ENCODE measurements at regions not wholly inside any gene's neighbourhood (a gene's known extent, or its start where the extent isn't known, plus 50 kb on each side); places are given as distances from the start of the nearest gene placed in this dataset.

- no peaks in the 10 kb centered on the region for H3K9me2 ChIP-seq (replicated peaks; ENCODE audit: insufficient read depth, low read length)
- H3K27me3 ChIP-seq (ENCODE audit: low read length) = no peaks in the 10 kb centered on the region
- H3K4me3 ChIP-seq (ENCODE audit: low read length) = no peak overlapping the region
- H3K36me3 ChIP-seq (ENCODE audit: insufficient read depth, low read length) = no peaks in the 10 kb centered on the region
- H4K20me1 ChIP-seq (ENCODE audit: insufficient read depth, low read depth, low read length) = no peaks in the 10 kb centered on the region
- no peak overlapping the region; the same call in 1 of the 2 replicates for H2AFZ ChIP-seq (ENCODE audit: low read length)
- no peak overlapping the region for H3K4me2 ChIP-seq (ENCODE audit: low read depth, low read length, poor library complexity, severe bottlenecking)
- H3K9ac ChIP-seq (ENCODE audit: low read length) = no peak overlapping the region
- DNase-seq = no peak
- no peak overlapping the region for H3K27ac ChIP-seq (ENCODE audit: low read length)
- no peaks in the 10 kb centered on the region for H3K79me2 ChIP-seq (ENCODE audit: low read length)
- no peaks in the 10 kb centered on the region for H3K9me3 ChIP-seq (ENCODE audit: low read length)
- H3K4me1 ChIP-seq (ENCODE audit: low read length) = no peaks in the 10 kb centered on the region
Observed at GRCh38 chr6:135129136-135129856, 51.8 kb upstream of the MYB start.

GRCh38 chr6:135128268-135128914, 52.7 kb upstream of the MYB start:
- DNase-seq = no peak
- Histone ChIP-seq H3K27me3 (ENCODE audit: low read length) (no peaks in the 10 kb centered on the region), H3K36me3 (ENCODE audit: insufficient read depth, low read length) (no peaks in the 10 kb centered on the region), H3K4me3 (ENCODE audit: low read length) (no peak overlapping the region), H3K27ac (ENCODE audit: low read length) (no peak overlapping the region), H2AFZ (ENCODE audit: low read length) (no peak overlapping the region), H3K9ac (ENCODE audit: low read length) (no peak overlapping the region), H4K20me1 (ENCODE audit: insufficient read depth, low read depth, low read length) (no peaks in the 10 kb centered on the region), H3K9me2 (replicated peaks; ENCODE audit: insufficient read depth, low read length) (no peaks in the 10 kb centered on the region), H3K79me2 (ENCODE audit: low read length) (no peaks in the 10 kb centered on the region), H3K4me2 (ENCODE audit: low read depth, low read length, poor library complexity, severe bottlenecking) (no peak overlapping the region), H3K9me3 (ENCODE audit: low read length) (no peaks in the 10 kb centered on the region), H3K4me1 (ENCODE audit: low read length) (no peaks in the 10 kb centered on the region)

GRCh38 chr6:135126729-135127128, 54.4 kb upstream of the MYB start:
- H4K20me1 ChIP-seq (ENCODE audit: insufficient read depth, low read depth, low read length) = no peaks in the 10 kb centered on the region
- H3K9me3 ChIP-seq (ENCODE audit: low read length) = no peaks in the 10 kb centered on the region
- H3K9me2 ChIP-seq (replicated peaks; ENCODE audit: insufficient read depth, low read length) = no peaks in the 10 kb centered on the region
- no peaks in the 10 kb centered on the region for H3K4me1 ChIP-seq (ENCODE audit: low read length)
- no peak for DNase-seq
- no peaks in the 10 kb centered on the region for H3K27me3 ChIP-seq (ENCODE audit: low read length)
- no peak overlapping the region for H3K27ac ChIP-seq (ENCODE audit: low read length)
- H3K79me2 ChIP-seq (ENCODE audit: low read length) = no peaks in the 10 kb centered on the region
- no peak overlapping the region for H3K9ac ChIP-seq (ENCODE audit: low read length)
- no peak overlapping the region for H3K4me3 ChIP-seq (ENCODE audit: low read length)
- H3K36me3 ChIP-seq (ENCODE audit: insufficient read depth, low read length) = no peaks in the 10 kb centered on the region
- no peak overlapping the region for H2AFZ ChIP-seq (ENCODE audit: low read length)
- H3K4me2 ChIP-seq (ENCODE audit: low read depth, low read length, poor library complexity, severe bottlenecking) = no peak overlapping the region

GRCh38 chr6:135126034-135126433, 55.1 kb upstream of the MYB start:
- no peak for DNase-seq
- no peaks in the 10 kb centered on the region for H3K9me3 ChIP-seq (ENCODE audit: low read length)
- no peaks in the 10 kb centered on the region for H3K79me2 ChIP-seq (ENCODE audit: low read length)
- no peaks in the 10 kb centered on the region for H3K9me2 ChIP-seq (replicated peaks; ENCODE audit: insufficient read depth, low read length)
- H3K27me3 ChIP-seq (ENCODE audit: low read length) = no peaks in the 10 kb centered on the region
- no peak overlapping the region for H2AFZ ChIP-seq (ENCODE audit: low read length)
- H4K20me1 ChIP-seq (ENCODE audit: insufficient read depth, low read depth, low read length) = no peaks in the 10 kb centered on the region
- no peaks in the 10 kb centered on the region for H3K36me3 ChIP-seq (ENCODE audit: insufficient read depth, low read length)
- H3K4me2 ChIP-seq (ENCODE audit: low read depth, low read length, poor library complexity, severe bottlenecking) = no peak overlapping the region
- no peaks in the 10 kb centered on the region for H3K4me1 ChIP-seq (ENCODE audit: low read length)
- H3K9ac ChIP-seq (ENCODE audit: low read length) = no peak overlapping the region
- no peak overlapping the region for H3K4me3 ChIP-seq (ENCODE audit: low read length)
- H3K27ac ChIP-seq (ENCODE audit: low read length) = no peak overlapping the region

GRCh38 chr6:135121434-135121833, 59.7 kb upstream of the MYB start:
- Histone ChIP-seq H4K20me1 (ENCODE audit: insufficient read depth, low read depth, low read length) (no peaks in the 10 kb centered on the region), H3K4me2 (ENCODE audit: low read depth, low read length, poor library complexity, severe bottlenecking) (no peak overlapping the region), H2AFZ (ENCODE audit: low read length) (no peak overlapping the region), H3K4me1 (ENCODE audit: low read length) (peaks cover 3% of the 10 kb centered on the region), H3K4me3 (ENCODE audit: low read length) (no peak overlapping the region), H3K27me3 (ENCODE audit: low read length) (no peaks in the 10 kb centered on the region), H3K27ac (ENCODE audit: low read length) (no peak overlapping the region), H3K36me3 (ENCODE audit: insufficient read depth, low read length) (no peaks in the 10 kb centered on the region), H3K9ac (ENCODE audit: low read length) (no peak overlapping the region), H3K79me2 (ENCODE audit: low read length) (no peaks in the 10 kb centered on the region), H3K9me2 (replicated peaks; ENCODE audit: insufficient read depth, low read length) (no peaks in the 10 kb centered on the region), H3K9me3 (ENCODE audit: low read length) (no peaks in the 10 kb centered on the region)
- no peak for DNase-seq

GRCh38 chr6:135118134-135118730, 62.9 kb upstream of the MYB start:
- Histone ChIP-seq H3K27me3 (ENCODE audit: low read length) (no peaks in the 10 kb centered on the region), H3K36me3 (ENCODE audit: insufficient read depth, low read length) (no peaks in the 10 kb centered on the region), H3K9me3 (ENCODE audit: low read length) (no peaks in the 10 kb centered on the region), H4K20me1 (ENCODE audit: insufficient read depth, low read depth, low read length) (no peaks in the 10 kb centered on the region), H3K4me3 (ENCODE audit: low read length) (no peak overlapping the region), H3K9me2 (replicated peaks; ENCODE audit: insufficient read depth, low read length) (no peaks in the 10 kb centered on the region), H3K9ac (ENCODE audit: low read length) (no peak overlapping the region), H3K27ac (ENCODE audit: low read length) (no peak overlapping the region), H3K4me1 (ENCODE audit: low read length) (peaks cover 3% of the 10 kb centered on the region), H3K4me2 (ENCODE audit: low read depth, low read length, poor library complexity, severe bottlenecking) (no peak overlapping the region), H2AFZ (ENCODE audit: low read length) (no peak overlapping the region), H3K79me2 (ENCODE audit: low read length) (no peaks in the 10 kb centered on the region)
- DNase-seq = no peak

GRCh38 chr6:135117413-135117968, 62.9 kb upstream of the HBS1L start:
- no peaks in the 10 kb centered on the region for H3K27me3 ChIP-seq (ENCODE audit: low read length)
- H3K4me3 ChIP-seq (ENCODE audit: low read length) = no peak overlapping the region
- no peak for DNase-seq
- H3K9me2 ChIP-seq (replicated peaks; ENCODE audit: insufficient read depth, low read length) = no peaks in the 10 kb centered on the region
- no peaks in the 10 kb centered on the region for H3K79me2 ChIP-seq (ENCODE audit: low read length)
- no peak overlapping the region for H3K4me2 ChIP-seq (ENCODE audit: low read depth, low read length, poor library complexity, severe bottlenecking)
- no peak overlapping the region for H3K9ac ChIP-seq (ENCODE audit: low read length)
- peaks cover 3% of the 10 kb centered on the region for H3K4me1 ChIP-seq (ENCODE audit: low read length)
- H3K36me3 ChIP-seq (ENCODE audit: insufficient read depth, low read length) = no peaks in the 10 kb centered on the region
- no peak overlapping the region for H2AFZ ChIP-seq (ENCODE audit: low read length)
- no peak overlapping the region for H3K27ac ChIP-seq (ENCODE audit: low read length)
- no peaks in the 10 kb centered on the region for H3K9me3 ChIP-seq (ENCODE audit: low read length)
- no peaks in the 10 kb centered on the region for H4K20me1 ChIP-seq (ENCODE audit: insufficient read depth, low read depth, low read length)

- H3K4me2 ChIP-seq (ENCODE audit: low read depth, low read length, poor library complexity, severe bottlenecking) = no peak overlapping the region
- no peak for DNase-seq
- H3K27me3 ChIP-seq (ENCODE audit: low read length) = no peaks in the 10 kb centered on the region
- peaks cover 3% of the 10 kb centered on the region for H3K4me1 ChIP-seq (ENCODE audit: low read length)
- no peak overlapping the region for H2AFZ ChIP-seq (ENCODE audit: low read length)
- H4K20me1 ChIP-seq (ENCODE audit: insufficient read depth, low read depth, low read length) = no peaks in the 10 kb centered on the region
- H3K9me3 ChIP-seq (ENCODE audit: low read length) = no peaks in the 10 kb centered on the region
- H3K4me3 ChIP-seq (ENCODE audit: low read length) = no peak overlapping the region
- no peak overlapping the region for H3K9ac ChIP-seq (ENCODE audit: low read length)
- no peaks in the 10 kb centered on the region for H3K9me2 ChIP-seq (replicated peaks; ENCODE audit: insufficient read depth, low read length)
- no peaks in the 10 kb centered on the region for H3K79me2 ChIP-seq (ENCODE audit: low read length)
- no peaks in the 10 kb centered on the region for H3K36me3 ChIP-seq (ENCODE audit: insufficient read depth, low read length)
- no peak overlapping the region for H3K27ac ChIP-seq (ENCODE audit: low read length)
Observed at GRCh38 chr6:135116571-135116970, 61.9 kb upstream of the HBS1L start.
